Stimulated activated CD4-positive, alpha-beta T cell treated with anti-CD3 and anti-CD28 coated beads, Interleukin-15, amount 100 ng/mL, for 24 hours (primary cell): ENCODE measurements at regions not wholly inside any gene's neighbourhood (a gene's known extent, or its start where the extent isn't known, plus 50 kb on each side); places are given as distances from the start of the nearest gene placed in this dataset.

ENCODE experiments used
- DNase-seq: peaks from one replicate; pipeline ENCODE4 v3.0.0-alpha.2; 2020

DNA sequence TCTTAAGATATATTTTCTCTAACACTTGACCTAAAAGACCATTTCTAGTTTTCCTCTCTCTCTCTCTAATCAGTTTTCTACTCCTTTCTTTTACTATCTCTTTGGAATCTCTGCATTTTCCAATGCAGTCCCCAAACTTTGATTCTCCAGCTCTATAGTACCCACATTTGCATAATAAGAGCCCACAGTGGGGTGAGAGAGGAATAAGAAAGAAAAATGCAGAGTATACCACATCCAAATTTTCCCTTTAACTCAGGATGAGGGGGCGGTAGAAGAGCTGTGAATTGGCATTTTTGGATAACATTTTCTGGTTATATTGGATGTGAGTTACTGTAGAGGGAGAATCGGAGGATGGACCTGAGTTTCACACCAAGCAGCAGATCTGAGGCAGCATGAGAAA is 74.4 kb upstream of the SOD3 start:
- no peak for DNase-seq

- DNase-seq = no peak
Measured at GRCh38 chr4:24722026-24722568, 73.3 kb upstream of the SOD3 start.

DNA sequence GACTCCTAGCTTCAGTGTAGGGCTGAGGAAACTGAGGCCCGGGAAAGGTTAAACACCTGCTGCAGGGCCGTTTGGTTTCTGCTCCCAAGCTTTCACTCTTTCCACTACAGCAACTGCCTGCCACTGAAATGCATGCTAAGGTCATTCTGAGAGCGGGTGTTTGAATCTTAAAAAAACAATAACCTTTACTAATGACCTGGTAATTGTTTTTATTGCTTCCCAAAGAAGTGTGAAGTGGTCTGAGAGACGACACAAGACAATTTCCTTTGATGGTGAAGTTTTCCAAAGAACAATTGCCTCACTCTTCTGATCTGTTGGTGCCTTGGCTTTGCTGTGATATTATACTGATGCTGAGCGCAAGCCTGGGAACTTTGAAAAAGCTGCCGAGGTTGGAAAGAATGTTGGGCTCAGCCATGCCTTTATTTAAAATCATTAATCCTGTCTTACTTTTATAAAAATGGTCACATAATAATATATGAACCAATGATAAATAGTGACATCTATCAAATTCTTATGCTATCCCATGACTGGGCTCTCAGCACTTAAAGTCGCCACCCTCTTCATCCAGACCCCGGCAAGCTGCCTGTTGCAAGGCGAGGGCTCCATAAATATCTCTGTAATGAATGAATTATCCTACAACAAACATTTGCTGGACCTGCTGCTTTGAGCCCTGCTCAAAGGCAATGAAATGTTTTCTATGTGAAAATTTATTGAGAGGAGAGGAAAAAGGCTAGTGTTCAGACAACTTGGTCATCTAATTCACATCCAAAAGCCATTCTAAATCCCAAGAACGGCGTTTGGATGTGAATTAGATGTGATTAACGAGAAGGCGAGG is 67.8 kb upstream of the SOD3 start:
- DNase-seq = no peak

DNA sequence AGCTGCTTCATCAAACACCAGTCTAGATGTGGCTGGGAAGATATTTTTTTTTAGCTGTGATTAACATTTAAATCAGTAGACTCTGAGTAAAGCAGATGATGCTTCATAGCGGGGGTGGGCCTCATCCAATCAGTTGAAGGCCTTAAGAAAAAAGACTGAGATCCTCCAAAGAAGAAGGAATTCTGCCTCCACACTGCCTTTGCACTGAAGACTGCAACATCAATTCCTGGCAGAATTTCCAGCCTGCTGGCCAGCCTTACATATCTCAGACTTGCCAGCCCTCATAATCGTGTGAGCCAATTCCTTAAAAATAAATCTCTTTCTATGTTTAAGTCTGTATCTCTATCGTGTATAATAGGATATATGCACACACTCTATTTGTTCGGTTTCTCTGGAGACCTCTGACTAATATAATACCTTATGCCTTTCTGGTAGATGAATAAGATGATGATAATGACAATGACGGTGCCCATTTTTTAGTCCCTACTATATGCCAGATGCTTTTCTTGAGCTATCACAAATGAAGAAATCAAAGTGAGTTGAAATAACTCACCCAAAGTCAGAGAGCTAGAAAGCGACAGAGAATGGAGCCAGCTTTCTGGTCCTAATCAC is 66.1 kb upstream of the SOD3 start:
- no peak for DNase-seq

DNA sequence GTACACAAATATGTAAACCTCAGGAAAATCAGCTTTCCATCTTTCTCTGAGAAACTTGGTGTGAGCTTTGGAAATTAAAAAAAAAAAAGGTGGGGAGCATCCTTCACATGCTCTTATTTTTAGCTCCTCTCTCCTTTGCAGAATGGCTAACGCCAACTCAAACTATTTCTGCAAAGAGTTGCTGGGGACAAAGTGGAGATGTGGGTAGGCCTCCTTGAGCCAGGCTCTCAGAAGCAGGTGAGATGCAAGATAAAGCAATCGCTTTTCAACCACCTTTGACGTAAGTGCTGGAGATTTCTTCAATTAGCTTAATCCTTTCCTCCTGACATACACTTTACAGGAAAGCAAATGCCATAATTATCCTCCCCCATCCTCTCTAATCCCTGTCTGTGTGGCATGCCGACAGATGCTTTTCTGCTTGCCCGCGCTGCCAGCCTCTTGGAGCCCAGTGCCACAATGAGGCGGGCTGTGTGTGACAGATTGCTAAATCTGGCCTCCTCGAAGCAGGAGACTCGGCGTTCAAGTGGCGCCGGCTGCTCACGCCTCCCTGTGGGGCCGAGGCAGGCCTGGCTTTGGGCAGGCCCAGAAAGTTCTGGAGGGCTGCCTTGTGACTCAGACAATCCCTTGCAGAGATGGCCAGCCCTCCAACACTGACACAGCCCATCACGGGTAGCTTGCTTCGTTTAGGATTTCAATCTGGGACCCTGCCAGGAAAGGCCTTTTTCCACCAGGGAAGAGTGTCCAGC is 64.9 kb upstream of the SOD3 start:
- DNase-seq = no peak

GRCh38 chr4:24731448-24731847 is 63.9 kb upstream of the SOD3 start:
- DNase-seq = no peak

GRCh38 chr4:24734511-24734910 is 60.9 kb upstream of the SOD3 start:
- DNase-seq = no peak

DNA sequence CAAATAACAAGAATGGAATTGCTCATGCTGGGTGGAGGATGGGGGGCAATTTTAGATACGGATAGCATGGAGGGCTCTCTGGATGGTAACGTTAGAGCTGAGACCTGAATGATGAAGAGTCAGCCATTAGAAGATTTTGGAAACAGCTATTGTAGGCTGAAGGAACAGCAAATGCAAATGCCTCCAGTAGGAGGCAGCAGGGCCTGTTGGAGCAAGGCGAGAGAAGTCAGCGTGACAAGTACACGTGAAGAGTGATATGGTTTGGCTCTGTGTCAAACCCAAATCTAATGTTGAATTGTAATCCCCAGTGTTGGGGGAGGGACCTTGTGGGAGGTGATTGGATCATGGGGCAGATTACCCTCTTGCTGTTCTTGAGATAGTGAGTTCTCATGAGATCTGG is 59.3 kb upstream of the SOD3 start:
- DNase-seq = peak; percentile 3

DNA sequence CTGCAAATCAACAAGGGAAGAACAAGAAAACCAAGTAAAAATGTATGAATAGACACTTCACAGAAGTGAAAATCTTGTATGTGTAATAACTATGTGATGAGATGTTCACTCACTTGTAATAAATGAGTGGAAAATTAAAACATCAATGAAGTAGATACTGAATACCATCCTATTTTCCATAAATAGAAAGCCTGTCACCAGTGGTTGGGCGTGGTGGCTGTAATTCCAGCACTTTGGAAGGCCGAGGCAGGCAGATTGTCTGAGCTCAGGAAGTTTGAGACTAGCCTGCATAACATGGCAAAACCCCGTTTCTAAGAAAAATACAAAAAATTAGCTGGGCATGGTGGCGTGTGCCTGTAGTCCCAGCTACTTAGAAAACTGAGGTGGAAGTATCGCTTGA is 53.5 kb upstream of the SOD3 start:
- DNase-seq = no peak

DNA sequence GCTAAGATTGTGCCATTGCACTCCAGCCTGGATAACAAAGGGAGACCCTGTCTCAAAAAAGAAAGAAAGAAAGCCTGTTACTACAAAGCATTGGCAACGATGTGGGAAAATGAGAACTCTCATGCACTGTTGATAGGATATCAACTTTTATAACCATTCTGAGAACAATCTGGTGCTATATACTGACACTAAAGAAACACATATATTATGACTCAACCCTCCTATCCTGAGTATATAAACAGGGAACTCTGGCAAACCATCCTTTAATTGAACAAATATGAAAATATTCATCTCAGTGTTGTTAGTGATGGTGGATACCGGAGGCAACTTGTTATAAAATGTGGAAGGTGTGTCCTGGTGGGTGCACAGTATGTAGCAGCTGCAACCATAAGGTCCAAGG is 53.0 kb upstream of the SOD3 start:
- no peak for DNase-seq

DNA sequence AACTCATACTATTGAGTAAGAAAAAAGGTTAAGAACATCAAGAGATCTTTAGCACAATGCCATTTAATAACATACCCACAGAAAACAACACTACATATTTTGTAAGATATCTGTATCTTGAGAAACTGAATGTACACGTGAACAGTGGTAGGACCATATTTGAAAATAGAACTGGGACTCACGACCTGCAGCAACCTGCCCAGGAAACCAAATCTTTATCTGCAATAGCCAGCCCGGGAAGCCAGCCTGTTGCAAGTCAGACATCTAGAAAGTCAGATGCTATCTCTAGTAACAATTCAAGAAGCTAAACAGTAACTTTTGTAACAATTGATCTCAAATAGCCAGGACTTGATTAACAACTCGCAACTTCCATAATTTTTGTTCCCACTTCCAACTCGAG is 52.6 kb upstream of the SOD3 start:
- no peak for DNase-seq

DNA sequence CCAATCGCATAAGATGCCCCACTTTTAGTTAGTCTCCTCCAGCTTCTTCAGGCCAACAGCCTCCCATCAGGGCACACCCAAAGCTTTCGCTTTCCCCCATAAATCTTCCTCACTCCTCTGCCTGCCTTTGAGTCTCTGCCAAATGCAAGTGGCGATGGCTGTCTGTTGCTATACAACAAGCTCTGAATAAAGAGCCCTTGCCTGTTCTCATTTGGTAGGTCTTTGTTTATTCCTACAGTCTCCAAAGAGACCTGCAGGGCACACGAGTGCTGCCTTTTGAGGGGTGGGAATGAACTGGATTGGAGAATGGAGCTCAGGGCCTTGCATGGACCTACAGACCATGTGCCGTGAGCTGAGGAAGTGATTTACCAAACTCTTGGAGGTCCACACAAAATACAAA is 52.2 kb upstream of the SOD3 start:
- DNase-seq = no peak

DNA sequence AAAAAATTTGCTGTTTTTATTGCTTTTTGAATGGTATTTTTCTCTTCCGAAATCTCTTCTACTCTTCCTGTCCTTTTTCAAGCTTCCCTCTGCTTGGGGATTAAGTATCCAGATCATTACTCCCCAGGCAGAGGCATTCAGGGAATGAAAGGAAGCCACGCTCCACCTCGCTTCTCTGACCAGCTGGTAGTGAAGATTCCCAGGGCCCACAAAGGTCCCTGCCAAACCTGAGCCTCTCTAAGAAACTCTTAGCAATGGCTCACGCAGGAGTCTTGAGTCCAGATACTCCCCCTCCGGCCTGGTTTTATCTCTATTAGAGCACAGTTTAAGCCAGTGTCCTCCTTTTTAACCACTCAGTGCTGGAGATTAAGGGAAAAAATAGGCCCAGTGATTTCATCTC is 51.4 kb upstream of the SOD3 start:
- no peak for DNase-seq

DNA sequence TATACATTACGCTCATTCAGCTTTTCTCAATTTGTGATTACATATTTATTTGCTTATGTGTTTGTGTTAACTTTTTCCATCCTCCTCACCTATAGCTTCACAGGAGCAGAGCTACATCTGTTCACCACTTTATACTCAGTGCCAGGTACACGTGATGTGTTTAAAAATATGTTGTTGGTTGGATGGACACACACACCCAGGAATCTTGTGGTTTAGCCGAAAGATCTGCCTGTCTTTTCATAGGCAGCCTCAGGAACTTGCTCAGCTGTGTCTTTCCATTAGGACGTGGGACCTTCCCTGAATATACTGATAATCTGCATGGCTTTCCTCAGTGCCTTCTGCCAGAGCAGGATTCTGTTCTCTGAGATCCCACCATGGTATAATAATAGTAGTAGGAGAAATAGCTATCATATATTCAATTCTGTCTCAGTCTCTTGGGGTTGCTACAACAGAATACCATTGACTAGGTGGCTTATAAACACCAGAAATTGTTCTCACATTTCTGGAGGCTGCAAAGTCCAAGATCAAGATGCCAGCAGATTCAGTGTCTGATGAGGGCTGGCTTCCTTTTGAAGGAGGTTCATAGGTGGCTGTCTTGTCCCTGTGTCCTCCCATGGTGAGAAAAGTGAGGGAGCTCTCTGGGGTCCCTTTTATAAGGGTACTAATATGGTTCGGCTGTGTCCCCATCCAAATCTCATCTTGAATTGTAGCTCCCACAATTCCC is 50.0 kb upstream of the SOD3 start:
- DNase-seq = no peak
